Keratinocyte (primary cell): ENCODE measurements at regions not wholly inside any gene's neighbourhood (a gene's known extent, or its start where the extent isn't known, plus 50 kb on each side); places are given as distances from the start of the nearest gene placed in this dataset.
"Not testable (repeated sequence)": the region's sequence is repeated elsewhere in the genome, so short reads cannot be mapped to it uniquely, and the experiment has no call there.

Source experiments
- DNase-seq: peaks from one replicate; pipeline ENCODE4 v3.0.0-alpha.2; 2011; ENCODE audit warnings: low read depth, missing footprints, low spot score
- FAIRE-seq: peaks from 2 replicates; lab custom pipeline; 2011; peaks lifted over from hg19 to GRCh38; lab: Jason Lieb, UNC
- H2AFZ ChIP-seq: 2 replicates; pipeline ENCODE4 v1.6.0; 2012; ENCODE audit warnings: low read length, control low read depth, inconsistent platforms; ENCODE audit not compliant: control insufficient read depth
- H3K27ac ChIP-seq: 2 replicates; pipeline ENCODE4 v1.5.1; 2011; ENCODE audit warnings: low read length; ENCODE audit not compliant: control insufficient read depth, insufficient read depth
- H3K27me3 ChIP-seq: 3 replicates; pipeline ENCODE4 v1.6.0; 2011; ENCODE audit warnings: low read length; ENCODE audit not compliant: control insufficient read depth, insufficient read depth; ENCODE audit errors: extremely low read depth
- H3K36me3 ChIP-seq, 2 experiments: 2 replicates in 1 of 2; 3 replicates in 1 of 2; pipeline ENCODE4 v1.5.1; 2011; ENCODE audit warnings: low read length in 2 of 2, mild to moderate bottlenecking in 1 of 2; ENCODE audit not compliant: control insufficient read depth in 2 of 2, insufficient read depth in 2 of 2; ENCODE audit errors: extremely low read depth in 1 of 2
- H3K4me1 ChIP-seq: 3 replicates; pipeline ENCODE4 v1.5.1; 2011; ENCODE audit warnings: low read length; ENCODE audit not compliant: control insufficient read depth, insufficient read depth; ENCODE audit errors: extremely low read depth
- H3K4me2 ChIP-seq: 3 replicates; pipeline ENCODE4 v1.6.0; 2011; ENCODE audit warnings: low read depth, low read length; ENCODE audit not compliant: control insufficient read depth, insufficient read depth; ENCODE audit errors: extremely low read depth
- H3K4me3 ChIP-seq, 3 experiments: fragments of 200-600 bp in 1 of 3; sonication (generic) in 1 of 3; 2 replicates in 2 of 3; 3 replicates in 1 of 3; pipeline ENCODE4 v1.5.1; 2011 to 2016; ENCODE audit warnings: low read length in 3 of 3, mild to moderate bottlenecking in 3 of 3, control low read depth in 2 of 3, inconsistent platforms in 1 of 3, low read depth in 1 of 3, mixed read lengths in 1 of 3, mixed run types in 1 of 3, moderate library complexity in 1 of 3; ENCODE audit not compliant: control insufficient read depth in 2 of 3, insufficient read depth in 2 of 3; ENCODE audit errors: extremely low read depth in 1 of 3
- H3K79me2 ChIP-seq: 2 replicates; pipeline ENCODE4 v1.6.0; 2012; ENCODE audit warnings: low read length; ENCODE audit not compliant: control insufficient read depth, insufficient read depth
- H3K9ac ChIP-seq: 3 replicates; pipeline ENCODE4 v1.6.0; 2011; ENCODE audit warnings: low read length; ENCODE audit not compliant: control insufficient read depth, insufficient read depth; ENCODE audit errors: extremely low read depth
- H3K9me1 ChIP-seq: 3 replicates; pipeline ENCODE4 v1.6.0; 2011; ENCODE audit warnings: low read length; ENCODE audit not compliant: control insufficient read depth, insufficient read depth; ENCODE audit errors: extremely low read depth
- H3K9me3 ChIP-seq: 2 replicates; pipeline ENCODE4 v1.5.1; 2012; ENCODE audit warnings: low read depth, low read length; ENCODE audit not compliant: control insufficient read depth
- H4K20me1 ChIP-seq: 3 replicates; pipeline ENCODE4 v1.6.0; 2011; ENCODE audit warnings: low read length; ENCODE audit not compliant: control insufficient read depth, insufficient read depth; ENCODE audit errors: extremely low read depth
- CTCF ChIP-seq, 3 experiments: IDR thresholded peaks in 1 of 3; conservative IDR thresholded peaks in 1 of 3; optimal IDR thresholded peaks in 1 of 3; 2 replicates in 2 of 3; 3 replicates in 1 of 3; pipeline versions ENCODE3 to v1.5.1; 2011; ENCODE audit warnings: low read length in 3 of 3, mild to moderate bottlenecking in 3 of 3, moderate library complexity in 2 of 3, control low read depth in 1 of 3, inconsistent platforms in 1 of 3; ENCODE audit not compliant: insufficient read depth in 2 of 3; ENCODE audit errors: extremely low read depth in 1 of 3
- EZH2 ChIP-seq: IDR thresholded peaks from one replicate; pipeline ENCODE4 v1.6.1; 2012; ENCODE audit warnings: inconsistent platforms, mild to moderate bottlenecking, low read length, moderate library complexity
- dilution Hi-C: fragments of 300-500 bp; cut with MboI; formaldehyde crosslinking; loops from one replicate; pipeline ENCODE4 v1.7.0; 2020; ENCODE audit warnings: low sequenced_read_pairs; ENCODE audit not compliant: extremely low pct_ligation_motif_present

- TF ChIP-seq CTCF (optimal IDR thresholded peaks at IDR 0.05 in 1 of 3, IDR thresholded peaks at IDR 0.05 in 1 of 3, conservative IDR thresholded peaks at IDR 0.05 in 1 of 3; ENCODE audit: extremely low read depth in 1 of 3, insufficient read depth in 2 of 3, low read length in 3 of 3) = no peak
- no peak for TF ChIP-seq EZH2
- Histone ChIP-seq H3K9me3 (no peaks in the 10 kb centered on the region), H3K79me2 (no peaks in the 10 kb centered on the region), H3K4me2 (no peak overlapping the region), H3K9me1 (no peaks in the 10 kb centered on the region), H2AFZ (no peak overlapping the region), H3K27me3 (peaks cover 4% of the 10 kb centered on the region), H3K27ac (no peak overlapping the region), H3K36me3 (no peaks in the 10 kb centered on the region), H3K4me3 (no peak overlapping the region), H3K9ac (no peak overlapping the region), H3K4me1 (no peaks in the 10 kb centered on the region), H4K20me1 (no peaks in the 10 kb centered on the region)
- DNase-seq (no peak), FAIRE-seq (no peak)
- dilution Hi-C loops = no loop called here
Measured at GRCh38 chr13:50292081-50292480, 276.8 kb downstream of the KCNRG start.

DNA sequence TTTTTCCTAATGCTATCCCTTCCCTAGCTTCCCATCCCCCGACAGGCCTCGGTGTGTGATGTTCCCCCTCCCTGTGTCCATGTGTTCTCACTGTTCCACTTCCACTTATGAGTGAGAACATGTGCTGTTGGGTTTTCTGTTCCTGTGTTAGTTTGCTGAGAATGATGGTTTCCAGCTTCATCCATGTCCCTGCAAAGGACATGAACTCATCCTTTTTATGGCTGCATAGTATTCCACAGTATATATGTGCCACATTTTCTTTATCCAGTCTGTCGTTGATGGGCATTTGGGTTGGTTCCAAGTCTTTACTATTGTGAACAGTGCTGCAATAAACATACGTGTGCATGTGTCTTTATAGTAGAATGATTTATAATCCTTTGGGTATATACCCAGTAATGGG lies 279.2 kb downstream of the KCNRG start:
- DNase-seq, H3K4me2 ChIP-seq, H3K4me1 ChIP-seq, H3K36me3 ChIP-seq, H3K9me1 ChIP-seq, H4K20me1 ChIP-seq, H3K27me3 ChIP-seq, FAIRE-seq, H3K27ac ChIP-seq, H3K79me2 ChIP-seq, dilution Hi-C loops, H3K4me3 ChIP-seq, H3K9me3 ChIP-seq, H2AFZ ChIP-seq, H3K9ac ChIP-seq: not testable (repeated sequence)

GRCh38 chr13:50299546-50300249 lies 284.5 kb downstream of the KCNRG start:
- Histone ChIP-seq H2AFZ (no peak overlapping the region), H3K4me3 (no peak overlapping the region), H3K9ac (no peak overlapping the region), H4K20me1 (no peaks in the 10 kb centered on the region), H3K79me2 (no peaks in the 10 kb centered on the region), H3K36me3 (no peaks in the 10 kb centered on the region), H3K27ac (no peak overlapping the region), H3K4me2 (no peak overlapping the region), H3K9me3 (no peaks in the 10 kb centered on the region), H3K27me3 (no peaks in the 10 kb centered on the region), H3K9me1 (no peaks in the 10 kb centered on the region), H3K4me1 (no peaks in the 10 kb centered on the region)
- TF ChIP-seq EZH2 = no peak
- TF ChIP-seq CTCF (optimal IDR thresholded peaks at IDR 0.05 in 1 of 3, IDR thresholded peaks at IDR 0.05 in 1 of 3, conservative IDR thresholded peaks at IDR 0.05 in 1 of 3; ENCODE audit: extremely low read depth in 1 of 3, insufficient read depth in 2 of 3, low read length in 3 of 3) = no peak
- no peak for FAIRE-seq
- dilution Hi-C loops = no loop called here
- no peak for DNase-seq
